ENCODE measurements at regions not wholly inside any gene's neighbourhood (a gene's known extent, or its start where the extent isn't known, plus 50 kb on each side); places are given as distances from the start of the nearest gene placed in this dataset.

DNA sequence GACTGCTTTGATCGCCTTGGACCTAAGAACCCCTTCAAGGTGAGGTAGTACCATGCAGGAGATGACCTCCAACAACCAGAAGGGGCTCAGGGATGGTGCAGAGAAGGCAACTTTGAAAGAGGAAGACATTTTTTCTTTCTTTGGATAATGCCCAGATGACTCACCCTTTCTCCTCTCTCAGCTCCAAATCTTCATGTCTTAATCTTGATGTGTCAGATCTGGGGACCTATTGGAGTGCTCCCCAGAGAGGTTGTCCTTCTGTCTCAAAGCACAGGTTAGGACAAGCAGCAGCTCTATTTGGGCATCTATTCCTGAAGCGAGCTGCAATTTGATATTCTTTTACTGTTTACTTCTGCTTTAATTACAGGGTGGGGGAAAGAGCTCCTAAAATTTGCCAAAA lies 229.9 kb upstream of the MAP3K1 start:
- no peaks in the 10 kb centered on the region for H3K27me3 ChIP-seq
- H3K9me3 ChIP-seq (replicated peaks in 1 of 11), result peaks cover 13 to 36% (median 26%) of the 10 kb centered on the region in 11 experiments
- TF ChIP-seq Cebpa-rat (IDR thresholded peaks at IDR 0.05), result no peak
- peak overlapping the region in 8 of 11 experiments; percentile 37 to 74 (median 59); a peak in 13 of 22 replicates for H3K9ac ChIP-seq
- H3K4me1 ChIP-seq, result peaks cover 61 to 85% (median 66%) of the 10 kb centered on the region in 10 experiments
- peak overlapping the region; percentile 72 to 88 (median 84) for H3K4me2 ChIP-seq
- peak overlapping the region; percentile 20 to 93 (median 71); a peak in 21 of 22 replicates for H3K27ac ChIP-seq
- H4K20me1 ChIP-seq, result no peaks in the 10 kb centered on the region
- no peaks in the 10 kb centered on the region for H3K36me3 ChIP-seq
- H3K4me3 ChIP-seq, result peak overlapping the region in 1 of 10 experiments; percentile 20; a peak in 2 of 20 replicates

DNA sequence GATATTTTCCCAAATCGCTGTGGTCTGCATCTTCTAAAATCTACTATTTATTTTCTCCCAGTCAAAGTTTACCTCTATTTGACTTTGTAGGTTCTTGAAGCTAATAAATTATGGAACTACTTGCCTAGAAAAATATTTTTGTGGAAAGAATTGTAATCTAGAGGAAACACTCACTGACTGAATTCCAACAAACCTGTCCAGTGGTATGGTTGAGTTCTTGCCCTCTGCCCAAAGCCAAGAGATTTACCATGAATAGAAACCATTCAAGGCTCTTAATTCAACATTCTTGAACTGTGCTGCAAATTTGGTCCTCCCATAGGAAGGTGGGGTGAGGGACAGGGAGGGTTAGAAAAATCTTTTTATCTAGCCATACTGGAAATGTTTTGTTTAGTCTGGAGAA lies 233.9 kb upstream of the MAP3K1 start:
- Histone ChIP-seq H3K27ac (no peak overlapping the region), H4K20me1 (no peaks in the 10 kb centered on the region), H3K36me3 (no peaks in the 10 kb centered on the region), H3K9me3 (replicated peaks in 1 of 11) (peaks cover 13 to 46% (median 29%) of the 10 kb centered on the region in 11 experiments), H3K9ac (no peak overlapping the region), H3K4me1 (peaks cover 22 to 45% (median 32%) of the 10 kb centered on the region in 10 experiments), H3K27me3 (no peaks in the 10 kb centered on the region), H3K4me3 (no peak overlapping the region), H3K4me2 (peak overlapping the region in 8 of 11 experiments; percentile 0 to 74 (median 12); a peak in 8 of 22 replicates)
- TF ChIP-seq Cebpa-rat (IDR thresholded peaks at IDR 0.05), result no peak

GRCh38 chr5:56580864-56581263 lies 234.5 kb upstream of the MAP3K1 start:
- TF ChIP-seq Cebpa-rat (IDR thresholded peaks at IDR 0.05), result no peak
- no peak overlapping the region for H3K9ac ChIP-seq
- H3K4me3 ChIP-seq, result no peak overlapping the region
- peak overlapping the region in 8 of 11 experiments; percentile 0 to 74 (median 12); a peak in 11 of 22 replicates for H3K4me2 ChIP-seq
- peaks cover 13 to 46% (median 29%) of the 10 kb centered on the region in 11 experiments for H3K9me3 ChIP-seq (replicated peaks in 1 of 11)
- H3K4me1 ChIP-seq, result peaks cover 16 to 39% (median 26%) of the 10 kb centered on the region in 10 experiments
- H3K27me3 ChIP-seq, result no peaks in the 10 kb centered on the region
- H3K27ac ChIP-seq, result no peak overlapping the region
- no peaks in the 10 kb centered on the region for H4K20me1 ChIP-seq
- no peaks in the 10 kb centered on the region for H3K36me3 ChIP-seq

DNA sequence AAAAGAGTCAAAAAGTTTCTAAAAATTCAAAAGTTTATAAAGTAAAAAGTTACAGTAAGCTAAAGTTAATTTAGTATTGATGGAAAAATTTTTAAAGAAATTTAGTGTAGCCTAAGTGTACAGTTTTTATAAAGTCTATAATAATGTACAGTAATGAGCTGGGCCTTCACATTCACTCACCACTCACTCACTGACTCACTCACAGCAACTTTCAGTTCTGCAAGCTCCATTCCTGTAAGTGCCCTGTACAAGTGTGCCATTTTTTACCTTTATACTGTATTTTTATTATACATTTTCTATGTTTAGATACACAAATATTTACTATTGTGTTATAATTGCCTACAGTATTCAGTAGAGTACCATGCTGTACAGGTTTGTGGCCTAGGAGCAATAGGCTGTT lies 239.5 kb upstream of the MAP3K1 start:
- no peak for TF ChIP-seq Cebpa-rat (IDR thresholded peaks at IDR 0.05)
- Histone ChIP-seq H3K27me3 (no peaks in the 10 kb centered on the region), H3K9ac (no peak overlapping the region), H3K4me2 (no peak overlapping the region), H3K4me3 (no peak overlapping the region), H3K36me3 (no peaks in the 10 kb centered on the region), H4K20me1 (no peaks in the 10 kb centered on the region), H3K9me3 (replicated peaks in 1 of 11) (peaks cover 0 to 39% (median 22%) of the 10 kb centered on the region in 11 experiments; a peak in 17 of 22 replicates), H3K4me1 (peaks cover 0 to 10% (median 2%) of the 10 kb centered on the region in 10 experiments; a peak in 12 of 20 replicates), H3K27ac (no peak overlapping the region)

- no peak overlapping the region for H3K9ac ChIP-seq
- no peaks in the 10 kb centered on the region for H3K36me3 ChIP-seq
- peaks cover 0 to 8% (median 2%) of the 10 kb centered on the region in 10 experiments; a peak in 14 of 20 replicates for H3K4me1 ChIP-seq
- peaks cover 0 to 37% (median 22%) of the 10 kb centered on the region in 11 experiments; a peak in 17 of 22 replicates for H3K9me3 ChIP-seq (replicated peaks in 1 of 11)
- no peak overlapping the region for H3K4me3 ChIP-seq
- H3K27ac ChIP-seq, result no peak overlapping the region
- no peaks in the 10 kb centered on the region for H3K27me3 ChIP-seq
- H4K20me1 ChIP-seq, result no peaks in the 10 kb centered on the region
- TF ChIP-seq Cebpa-rat (IDR thresholded peaks at IDR 0.05), result no peak
- H3K4me2 ChIP-seq, result no peak overlapping the region
Observed at GRCh38 chr5:56574778-56575177, 240.6 kb upstream of the MAP3K1 start.

DNA sequence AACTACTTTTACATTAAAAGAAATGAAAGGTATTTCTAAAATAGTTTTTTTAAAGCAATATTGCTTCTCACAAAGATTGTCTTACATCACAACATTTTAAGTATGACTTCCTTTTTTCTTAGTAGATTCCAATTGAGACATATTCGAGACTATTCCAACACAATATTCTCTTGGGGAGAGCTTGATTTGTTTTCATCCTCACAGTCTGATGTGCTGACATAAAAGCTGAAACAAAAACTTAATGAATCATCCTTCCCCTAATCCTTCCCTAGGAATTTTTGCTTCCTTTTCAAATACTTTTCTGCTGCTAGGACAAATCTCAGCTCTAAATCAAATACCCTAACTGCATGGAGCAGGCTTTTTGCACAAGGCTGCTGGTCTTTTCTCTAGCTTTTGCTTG lies 245.8 kb upstream of the MAP3K1 start:
- no peak for TF ChIP-seq Cebpa-rat (IDR thresholded peaks at IDR 0.05)
- H3K27ac ChIP-seq, result peak overlapping the region in 2 of 11 experiments; percentile 9 to 13; a peak in 3 of 22 replicates
- H3K36me3 ChIP-seq, result no peaks in the 10 kb centered on the region
- peaks cover 0 to 25% (median 19%) of the 10 kb centered on the region in 11 experiments; a peak in 17 of 22 replicates for H3K9me3 ChIP-seq (replicated peaks in 1 of 11)
- no peaks in the 10 kb centered on the region for H4K20me1 ChIP-seq
- H3K4me2 ChIP-seq, result peak overlapping the region in 8 of 11 experiments; percentile 4 to 61 (median 40); a peak in 14 of 22 replicates
- no peaks in the 10 kb centered on the region for H3K27me3 ChIP-seq
- no peak overlapping the region for H3K4me3 ChIP-seq
- peaks cover 34 to 58% (median 48%) of the 10 kb centered on the region in 10 experiments for H3K4me1 ChIP-seq
- no peak overlapping the region for H3K9ac ChIP-seq

DNA sequence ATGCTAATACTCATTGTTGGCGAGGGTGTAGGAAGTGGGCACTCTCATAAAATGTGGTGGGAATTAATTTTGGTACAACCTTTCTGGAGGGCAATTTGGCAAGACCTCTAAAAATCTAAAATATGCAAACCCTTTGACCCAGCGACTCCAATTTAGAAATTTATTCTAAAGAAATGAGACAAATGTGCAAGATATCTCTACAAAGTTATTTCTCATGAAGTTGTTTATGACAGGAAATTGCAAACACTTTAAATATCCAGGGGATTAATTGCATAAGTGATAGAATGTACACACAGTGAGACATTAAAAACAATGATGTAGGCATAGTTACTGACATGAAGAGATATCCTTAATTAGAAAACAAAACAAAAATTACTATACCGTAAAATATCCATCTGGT lies 246.3 kb upstream of the MAP3K1 start:
- Histone ChIP-seq H3K9ac (no peak overlapping the region), H3K4me3 (no peak overlapping the region), H3K4me2 (peak overlapping the region in 6 of 11 experiments; percentile 7 to 61 (median 44); a peak in 8 of 22 replicates), H3K36me3 (no peaks in the 10 kb centered on the region), H3K4me1 (peaks cover 39 to 63% (median 53%) of the 10 kb centered on the region in 10 experiments), H3K27me3 (no peaks in the 10 kb centered on the region), H4K20me1 (no peaks in the 10 kb centered on the region), H3K9me3 (replicated peaks in 1 of 11) (peaks cover 0 to 21% (median 18%) of the 10 kb centered on the region in 11 experiments; a peak in 17 of 22 replicates), H3K27ac (0 out of 22 replicates have a peak overlapping the region, but pooled peaks of 1 of the 11 experiments have one; percentile 9)
- TF ChIP-seq Cebpa-rat (IDR thresholded peaks at IDR 0.05), result no peak

GRCh38 chr5:56567278-56567677 lies 248.1 kb upstream of the MAP3K1 start:
- Histone ChIP-seq H4K20me1 (no peaks in the 10 kb centered on the region), H3K4me2 (peak overlapping the region; percentile 73 to 93 (median 84)), H3K4me1 (peaks cover 42 to 67% (median 59%) of the 10 kb centered on the region in 10 experiments), H3K36me3 (no peaks in the 10 kb centered on the region), H3K4me3 (no peak overlapping the region), H3K9me3 (replicated peaks in 1 of 11) (peaks cover 0 to 4% (median 2%) of the 10 kb centered on the region in 11 experiments; a peak in 6 of 22 replicates), H3K9ac (no peak overlapping the region), H3K27ac (peak overlapping the region in 1 of 11 experiments; percentile 8; a peak in 4 of 22 replicates), H3K27me3 (no peaks in the 10 kb centered on the region)
- no peak for TF ChIP-seq Cebpa-rat (IDR thresholded peaks at IDR 0.05)

DNA sequence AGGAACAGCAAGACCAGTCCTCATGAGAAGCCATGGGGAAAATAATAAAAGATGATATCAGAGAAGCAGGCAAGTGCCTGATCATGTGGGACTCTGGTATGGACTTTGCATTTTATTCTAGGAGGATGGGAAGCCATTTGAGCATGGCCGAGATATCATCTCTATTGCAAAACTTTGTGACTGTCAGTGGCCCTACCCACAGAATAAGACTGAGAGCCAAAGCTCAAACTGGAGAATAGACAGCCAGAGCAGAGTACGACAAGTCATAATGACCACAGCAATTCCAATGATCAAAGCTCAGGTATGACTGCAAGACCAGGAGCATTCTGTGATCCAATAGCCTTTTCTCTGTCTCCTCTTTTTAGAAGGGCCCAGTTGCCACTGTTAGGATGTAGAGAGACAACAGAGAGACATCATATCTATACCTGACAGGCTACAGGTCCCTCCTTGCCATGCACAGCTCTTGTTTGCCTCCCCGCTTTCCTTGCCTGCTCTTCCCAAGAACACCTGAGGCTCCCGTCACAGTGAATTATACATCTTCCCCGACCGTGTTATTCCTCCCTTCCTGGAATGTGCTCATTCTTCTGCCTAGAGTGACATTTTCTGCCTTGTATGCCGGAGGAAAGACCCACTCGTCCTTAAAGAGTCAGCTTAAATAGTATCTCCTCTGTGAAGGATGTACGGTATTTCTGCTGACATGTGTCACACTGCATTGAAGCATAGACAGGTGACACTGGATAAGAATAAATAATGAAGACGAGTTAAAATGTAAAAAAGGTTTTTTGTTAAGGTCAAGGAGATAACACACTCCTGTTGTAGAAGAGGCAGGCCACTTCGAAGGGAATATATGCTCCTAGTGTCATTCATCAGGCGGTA lies 248.7 kb upstream of the MAP3K1 start:
- H3K27ac ChIP-seq, result peak overlapping the region in 1 of 11 experiments; percentile 75; a peak in 4 of 22 replicates
- H3K36me3 ChIP-seq, result no peaks in the 10 kb centered on the region
- H3K4me2 ChIP-seq, result peak overlapping the region; percentile 73 to 93 (median 84)
- no peak for TF ChIP-seq Cebpa-rat (IDR thresholded peaks at IDR 0.05)
- no peak overlapping the region for H3K9ac ChIP-seq
- H3K4me3 ChIP-seq, result no peak overlapping the region
- no peaks in the 10 kb centered on the region; a peak in 2 of 22 replicates for H3K9me3 ChIP-seq (replicated peaks in 1 of 11)
- H3K27me3 ChIP-seq, result no peaks in the 10 kb centered on the region
- no peaks in the 10 kb centered on the region for H4K20me1 ChIP-seq
- H3K4me1 ChIP-seq, result peaks cover 42 to 67% (median 59%) of the 10 kb centered on the region in 10 experiments
